RWPE1 (cell line): ENCODE measurements at regions not wholly inside any gene's neighbourhood (a gene's known extent, or its start where the extent isn't known, plus 50 kb on each side); places are given as distances from the start of the nearest gene placed in this dataset.
A peak's percentile ranks its signal among the peaks of the same experiment; 100 is the strongest.

Experiments used
- CTCF ChIA-PET: fragments of 350-600 bp; sonication (Branson Sonifier 250); formaldehyde crosslinking; extraction: SDS; loops from one replicate; lab custom pipeline; 2021; lab: Yijun Ruan, JAX
- POLR2A ChIA-PET: fragments of 400-600 bp; formaldehyde crosslinking; extraction: SDS; loops from one replicate; lab custom pipeline; 2020; ENCODE audit warnings: antibody characterized with exemption; ENCODE audit not compliant: low non-redundant PET; lab: Yijun Ruan, JAX
- DNase-seq: peaks from one replicate; pipeline ENCODE4 v3.0.0; 2012; ENCODE audit warnings: low spot score
- H3K27ac ChIP-seq: fragments of 450-650 bp; 2 replicates; pipeline ENCODE4 v1.5.1; 2017
- CTCF ChIP-seq: fragments of 450-650 bp; conservative IDR thresholded peaks from 2 replicates; pipeline ENCODE4 v1.5.1; 2017; ENCODE audit warnings: low read depth, mild to moderate bottlenecking

DNA sequence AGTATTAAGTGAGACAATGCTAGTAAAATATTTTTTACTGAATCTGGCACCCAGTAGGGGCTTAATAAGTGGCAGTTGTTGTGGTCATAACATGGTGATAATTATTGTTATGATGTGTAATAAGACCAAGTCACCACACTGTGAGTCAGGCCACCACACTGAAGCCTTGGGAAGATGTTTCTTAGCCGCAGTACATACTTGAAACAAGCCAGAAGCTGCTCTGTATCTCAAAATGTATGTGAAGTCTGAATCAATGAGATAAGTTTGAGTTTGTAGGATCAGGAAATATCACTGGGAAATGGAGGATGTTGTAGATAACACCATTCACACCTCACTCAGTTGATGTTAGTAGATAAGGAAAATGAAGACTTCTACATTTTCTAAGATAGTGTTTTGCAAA is 51.3 kb upstream of the PTPN3 start:
- TF ChIP-seq CTCF: no peak
- DNase-seq: no peak
- ChIA-PET CTCF (no interaction called here), POLR2A (no interaction called here)
- H3K27ac ChIP-seq: no peak overlapping the region

GRCh38 chr9:109551651-109552050 is 53.5 kb upstream of the PTPN3 start:
- POLR2A ChIA-PET: no interaction called here
- no peak for DNase-seq
- TF ChIP-seq CTCF: no peak
- CTCF ChIA-PET: no interaction called here
- H3K27ac ChIP-seq: no peak overlapping the region

DNA sequence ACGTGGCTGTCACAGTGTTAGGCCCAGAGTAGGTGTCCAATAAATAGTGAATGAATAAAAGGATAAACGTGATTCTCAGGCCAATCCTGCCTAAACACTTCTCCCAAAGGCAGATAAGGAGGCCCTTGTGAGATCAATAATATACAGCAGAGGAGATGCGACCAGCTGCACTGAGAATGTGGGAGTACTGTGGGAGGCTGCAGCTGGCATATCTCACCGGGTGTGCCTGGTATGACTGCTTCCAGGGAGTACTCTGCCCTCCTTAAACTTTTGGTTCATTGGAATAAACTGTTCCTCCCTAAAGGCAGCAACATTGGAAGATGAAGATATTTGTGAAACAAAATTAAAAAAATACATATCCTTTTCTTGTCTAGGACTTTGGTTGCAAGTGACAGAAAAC is 57.1 kb upstream of the PTPN3 start:
- no peak for TF ChIP-seq CTCF
- peak overlapping the region; percentile 80 for H3K27ac ChIP-seq
- DNase-seq: no peak
- ChIA-PET POLR2A (no interaction called here), CTCF (no interaction called here)

DNA sequence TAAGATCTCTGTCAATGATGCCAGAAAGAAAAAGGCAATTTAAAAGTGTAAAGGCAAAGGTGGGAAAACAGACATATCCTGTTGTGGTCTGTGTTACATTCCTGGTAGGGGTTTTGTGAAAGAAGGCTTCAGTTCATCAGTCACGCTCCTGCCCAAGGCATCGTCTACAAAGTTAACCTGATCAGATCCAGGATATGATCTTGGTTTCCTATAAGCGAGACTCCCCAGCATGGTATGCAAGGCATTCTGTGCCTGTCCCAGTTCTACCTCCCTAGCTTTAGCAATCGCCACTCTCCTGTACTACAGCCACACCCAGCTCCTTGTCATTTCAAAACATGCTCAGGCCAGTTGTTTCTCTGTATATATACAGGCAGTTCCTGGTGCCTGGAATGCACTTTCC is 58.0 kb upstream of the PTPN3 start:
- CTCF ChIA-PET: interaction anchor here (0.5 to 1.0 kb wide), 3 partner anchors 46 to 347 kb away, joined by 3 read pairs; no protein-coding TSS in a partner anchor

GRCh38 chr9:109556786-109557185 is 58.7 kb upstream of the PTPN3 start:
- peak overlapping the region; percentile 80 for H3K27ac ChIP-seq
- DNase-seq: no peak
- ChIA-PET POLR2A (interaction anchor here (0.6 kb wide), 1 partner anchor 15 kb away, joined by 3 read pairs; no protein-coding TSS in a partner anchor), CTCF (interaction anchor here (1.0 kb wide), 1 partner anchor 47 kb away, joined by 3 read pairs; no protein-coding TSS in a partner anchor)
- TF ChIP-seq CTCF: no peak

More for the DNA sequence above, 58.0 kb upstream of the PTPN3 start:
- peak; percentile 95 for DNase-seq
- H3K27ac ChIP-seq: peak overlapping the region; percentile 80; the same call in 1 of the 2 replicates
- POLR2A ChIA-PET: no interaction called here
- no peak for TF ChIP-seq CTCF

DNA sequence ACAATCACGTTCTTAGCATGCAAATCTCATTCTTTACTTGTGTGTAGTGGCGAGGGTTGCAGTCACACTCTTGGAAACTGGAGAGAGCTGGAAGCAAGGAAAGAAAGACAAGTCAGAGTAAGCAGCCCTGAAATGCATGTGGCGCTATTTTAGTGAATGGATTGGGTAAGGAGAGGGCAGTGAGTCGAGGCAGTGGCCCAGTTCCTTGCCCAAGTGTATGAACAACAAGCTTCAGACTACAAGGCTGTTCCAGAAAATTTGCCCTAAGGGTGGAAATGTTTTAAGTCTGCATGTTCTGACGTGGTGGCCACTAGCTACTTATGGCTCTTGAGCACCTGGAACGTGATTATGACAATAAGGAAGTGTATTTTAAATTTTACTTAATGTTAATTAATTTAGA is 59.4 kb upstream of the PTPN3 start:
- POLR2A ChIA-PET: interaction anchor here (0.6 kb wide), 1 partner anchor 15 kb away, joined by 3 read pairs; no protein-coding TSS in a partner anchor

More for the DNA sequence above, 59.4 kb upstream of the PTPN3 start:
- TF ChIP-seq CTCF: no peak
- peak overlapping the region; percentile 80 for H3K27ac ChIP-seq
- no peak for DNase-seq
- CTCF ChIA-PET: interaction anchor here (0.6 kb wide), 1 partner anchor 346 kb away, joined by 10 read pairs; no protein-coding TSS in a partner anchor
